ENCODE measurements at regions not wholly inside any gene's neighbourhood (a gene's known extent, or its start where the extent isn't known, plus 50 kb on each side); places are given as distances from the start of the nearest gene placed in this dataset.

DNA sequence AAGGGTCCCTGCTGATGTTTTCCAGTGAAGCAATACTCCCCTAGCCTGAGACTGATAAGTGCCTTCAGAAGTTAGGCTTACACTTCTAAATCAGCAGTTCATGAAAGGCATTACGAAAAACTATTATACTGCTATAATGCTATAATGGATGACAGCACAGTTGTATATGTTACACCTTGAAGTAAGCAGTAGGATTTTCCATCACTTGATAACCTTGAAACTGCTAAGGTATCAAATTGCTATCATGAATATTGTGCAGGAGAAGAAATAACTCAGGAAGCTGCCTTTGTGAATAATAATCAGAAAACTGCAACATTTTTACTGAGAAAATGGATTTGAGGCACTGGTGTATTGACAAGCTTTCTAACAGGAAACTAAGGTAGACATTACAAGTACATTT, 142.3 kb downstream of the HNMT start:
- Histone ChIP-seq H3K4me1 (ENCODE audit: control insufficient read depth in 1 of 2, low read depth in 2 of 2) (no peaks in the 10 kb centered on the region), H3K36me3 (no peaks in the 10 kb centered on the region), H3K4me3 (no peak overlapping the region), H3K9me3 (no peaks in the 10 kb centered on the region), H3K27ac (no peak overlapping the region), H3K27me3 (replicated peaks; ENCODE audit: insufficient read depth) (no peaks in the 10 kb centered on the region)
- ATAC-seq (ENCODE audit: insufficient number of reproducible peaks, low FRiP score, low read depth): no peak
- DNase-seq (ENCODE audit: low spot score): no peak
- TF ChIP-seq, protein P1, sequence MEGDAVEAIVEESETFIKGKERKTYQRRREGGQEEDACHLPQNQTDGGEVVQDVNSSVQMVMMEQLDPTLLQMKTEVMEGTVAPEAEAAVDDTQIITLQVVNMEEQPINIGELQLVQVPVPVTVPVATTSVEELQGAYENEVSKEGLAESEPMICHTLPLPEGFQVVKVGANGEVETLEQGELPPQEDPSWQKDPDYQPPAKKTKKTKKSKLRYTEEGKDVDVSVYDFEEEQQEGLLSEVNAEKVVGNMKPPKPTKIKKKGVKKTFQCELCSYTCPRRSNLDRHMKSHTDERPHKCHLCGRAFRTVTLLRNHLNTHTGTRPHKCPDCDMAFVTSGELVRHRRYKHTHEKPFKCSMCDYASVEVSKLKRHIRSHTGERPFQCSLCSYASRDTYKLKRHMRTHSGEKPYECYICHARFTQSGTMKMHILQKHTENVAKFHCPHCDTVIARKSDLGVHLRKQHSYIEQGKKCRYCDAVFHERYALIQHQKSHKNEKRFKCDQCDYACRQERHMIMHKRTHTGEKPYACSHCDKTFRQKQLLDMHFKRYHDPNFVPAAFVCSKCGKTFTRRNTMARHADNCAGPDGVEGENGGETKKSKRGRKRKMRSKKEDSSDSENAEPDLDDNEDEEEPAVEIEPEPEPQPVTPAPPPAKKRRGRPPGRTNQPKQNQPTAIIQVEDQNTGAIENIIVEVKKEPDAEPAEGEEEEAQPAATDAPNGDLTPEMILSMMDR (IDR thresholded peaks at IDR 0.05): no peak

DNA sequence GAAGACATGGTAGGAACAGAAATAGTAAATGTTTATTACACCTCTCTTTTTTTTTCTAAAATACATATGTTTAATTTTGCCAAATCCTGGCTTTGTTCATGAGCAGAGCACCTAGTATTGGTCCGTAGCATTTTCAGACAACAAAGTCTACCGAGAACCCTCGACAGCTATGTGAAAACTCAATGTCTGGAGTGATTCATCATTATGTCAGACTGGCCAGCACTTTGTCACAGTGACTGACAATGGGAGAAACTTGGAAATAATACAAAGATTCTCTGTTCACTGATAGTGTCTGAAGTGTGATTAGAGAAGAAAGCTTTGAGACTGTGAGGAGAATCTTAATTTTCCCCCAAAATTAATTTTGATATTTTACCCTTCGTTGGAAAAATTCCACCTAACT, 143.0 kb downstream of the HNMT start:
- TF ChIP-seq, protein P1 (IDR thresholded peaks at IDR 0.05): no peak
- Histone ChIP-seq H3K4me3 (no peak overlapping the region), H3K9me3 (peaks cover 2% of the 10 kb centered on the region), H3K27ac (no peak overlapping the region), H3K36me3 (no peaks in the 10 kb centered on the region), H3K27me3 (replicated peaks; ENCODE audit: insufficient read depth) (no peaks in the 10 kb centered on the region), H3K4me1 (ENCODE audit: control insufficient read depth in 1 of 2, low read depth in 2 of 2) (no peaks in the 10 kb centered on the region)
- ATAC-seq (ENCODE audit: insufficient number of reproducible peaks, low FRiP score, low read depth) (no peak), DNase-seq (ENCODE audit: low spot score) (no peak)

DNA sequence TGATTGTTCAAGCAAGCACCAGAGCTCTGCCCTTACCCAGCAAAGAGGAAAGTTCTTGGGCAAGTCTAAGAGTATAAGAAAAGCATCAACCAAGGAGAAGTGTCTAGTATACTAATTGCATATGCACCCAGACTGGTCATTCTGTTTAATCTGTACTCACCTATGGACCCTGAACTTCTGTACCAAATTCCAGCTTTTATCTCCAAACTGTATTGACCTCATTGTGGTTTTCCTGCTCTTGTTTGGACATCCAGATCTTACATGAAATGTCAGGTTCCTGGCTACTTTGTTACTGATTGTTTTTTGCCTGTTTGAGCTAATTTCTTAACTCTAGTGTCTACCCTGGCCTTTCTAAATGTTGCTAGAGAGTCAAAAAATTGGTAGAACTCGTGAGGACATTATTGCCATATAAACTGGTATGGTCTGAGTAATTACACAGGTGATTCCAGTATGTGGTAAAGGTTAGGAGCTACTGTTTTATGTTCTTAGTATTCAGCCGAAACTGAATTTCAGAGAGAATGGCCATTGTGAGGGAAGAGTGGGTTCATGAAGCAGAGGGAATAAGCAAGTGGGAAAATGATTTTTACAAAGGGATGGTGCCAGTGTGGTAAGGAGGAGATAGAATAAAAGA, 146.3 kb downstream of the HNMT start:
- peaks cover 2% of the 10 kb centered on the region for H3K9me3 ChIP-seq
- no peak overlapping the region for H3K27ac ChIP-seq
- no peaks in the 10 kb centered on the region for H3K27me3 ChIP-seq (replicated peaks; ENCODE audit: insufficient read depth)
- H3K4me3 ChIP-seq: no peak overlapping the region
- TF ChIP-seq, protein P1 (IDR thresholded peaks at IDR 0.05): no peak
- H3K4me1 ChIP-seq (ENCODE audit: control insufficient read depth in 1 of 2, low read depth in 2 of 2): no peaks in the 10 kb centered on the region
- DNase-seq (ENCODE audit: low spot score) (no peak), ATAC-seq (ENCODE audit: insufficient number of reproducible peaks, low FRiP score, low read depth) (no peak)
- H3K36me3 ChIP-seq: no peaks in the 10 kb centered on the region

DNA sequence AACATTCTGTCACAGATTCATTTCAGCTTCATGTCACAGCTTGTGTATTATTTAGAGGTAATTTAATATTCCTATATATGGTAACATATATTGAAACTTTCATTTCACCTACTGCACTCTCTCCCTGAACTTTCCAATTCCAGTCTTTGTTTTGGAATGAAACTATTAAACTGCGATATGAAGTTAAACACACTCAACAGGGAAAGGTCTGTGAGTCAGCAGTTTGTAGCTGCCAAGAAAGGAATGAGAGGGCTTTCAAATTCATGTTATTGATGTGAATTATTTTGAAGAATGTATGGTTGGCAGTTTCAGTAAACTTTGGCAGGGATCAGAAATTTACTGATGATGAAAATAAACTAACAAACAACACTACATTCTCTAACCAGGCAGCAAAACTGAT, 148.3 kb downstream of the HNMT start:
- H3K4me1 ChIP-seq (ENCODE audit: control insufficient read depth in 1 of 2, low read depth in 2 of 2): no peaks in the 10 kb centered on the region
- H3K27ac ChIP-seq: no peak overlapping the region
- no peak for DNase-seq (ENCODE audit: low spot score)
- no peak for ATAC-seq (ENCODE audit: insufficient number of reproducible peaks, low FRiP score, low read depth)
- no peaks in the 10 kb centered on the region for H3K36me3 ChIP-seq
- peaks cover 2% of the 10 kb centered on the region for H3K9me3 ChIP-seq
- H3K4me3 ChIP-seq: no peak overlapping the region
- H3K27me3 ChIP-seq (replicated peaks; ENCODE audit: insufficient read depth): no peaks in the 10 kb centered on the region
- TF ChIP-seq, protein P1 (IDR thresholded peaks at IDR 0.05): no peak

DNA sequence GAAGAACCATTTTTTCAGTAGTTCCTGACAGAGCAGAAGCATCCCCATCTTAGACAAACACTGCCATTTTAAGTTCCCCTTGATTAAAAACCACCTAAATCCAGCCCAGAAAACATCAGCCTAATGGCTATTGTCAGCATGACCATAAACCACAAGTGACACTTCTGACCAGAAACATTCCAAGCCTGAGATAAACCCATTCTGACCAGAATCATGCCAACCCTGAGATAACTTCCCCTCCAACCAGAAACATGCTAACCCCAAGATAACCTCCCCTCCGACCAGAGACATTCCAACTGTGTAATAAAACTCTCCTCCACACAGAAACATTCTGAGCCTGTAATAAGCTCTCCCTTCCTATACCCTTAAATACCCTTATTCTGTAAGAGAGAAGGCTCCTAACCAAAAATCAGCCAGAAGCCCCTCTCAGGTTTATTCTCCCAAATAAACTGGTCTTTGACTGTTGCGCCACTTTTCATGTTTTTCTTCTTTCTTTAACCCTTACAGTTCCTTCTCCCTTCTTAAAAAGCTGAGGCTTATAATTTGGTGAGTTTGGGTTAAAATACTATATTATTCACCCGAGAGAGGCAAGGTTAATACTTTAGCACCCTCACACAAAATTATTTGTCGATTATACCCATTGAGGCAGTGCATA, 149.7 kb downstream of the HNMT start:
- TF ChIP-seq, protein P1 (IDR thresholded peaks at IDR 0.05): no peak
- no peak overlapping the region for H3K27ac ChIP-seq
- no peaks in the 10 kb centered on the region for H3K4me1 ChIP-seq (ENCODE audit: control insufficient read depth in 1 of 2, low read depth in 2 of 2)
- H3K9me3 ChIP-seq: peaks cover 2% of the 10 kb centered on the region
- no peaks in the 10 kb centered on the region for H3K36me3 ChIP-seq
- DNase-seq (ENCODE audit: low spot score) (no peak), ATAC-seq (ENCODE audit: insufficient number of reproducible peaks, low FRiP score, low read depth) (no peak)
- no peaks in the 10 kb centered on the region for H3K27me3 ChIP-seq (replicated peaks; ENCODE audit: insufficient read depth)
- no peak overlapping the region for H3K4me3 ChIP-seq
